SH-SY5Y (cell line): ENCODE measurements at regions not wholly inside any gene's neighbourhood (a gene's known extent, or its start where the extent isn't known, plus 50 kb on each side); places are given as distances from the start of the nearest gene placed in this dataset.

Source experiments
- GATA2 ChIP-seq: IDR thresholded peaks from 2 replicates; pipeline ENCODE4 v1.6.1; 2011; ENCODE audit warnings: mild to moderate bottlenecking, low read depth, low read length
- GATA3 ChIP-seq: IDR thresholded peaks from 2 replicates; pipeline ENCODE4 v1.6.1; 2011; ENCODE audit warnings: low read depth, mild to moderate bottlenecking, low read length, moderate library complexity

GRCh38 chr2:67984600-67984999, 78.2 kb downstream of the C1D start:
- TF ChIP-seq GATA2: no peak
- no peak for TF ChIP-seq GATA3
